ENCODE measurements at regions not wholly inside any gene's neighbourhood (a gene's known extent, or its start where the extent isn't known, plus 50 kb on each side); places are given as distances from the start of the nearest gene placed in this dataset.
"Not testable (repeated sequence)": the region's sequence is repeated elsewhere in the genome, so short reads cannot be mapped to it uniquely, and the experiment has no call there.

- no peak for DNase-seq
Measured at GRCh38 chr9:88596376-88596775, 61.4 kb downstream of the NXNL2 start.

GRCh38 chr9:88604836-88605511, 70.0 kb downstream of the NXNL2 start:
- DNase-seq: no peak

- no peak for DNase-seq
Measured at GRCh38 chr9:88605512-88606362, 70.8 kb downstream of the NXNL2 start.

- no peak for DNase-seq
Measured at GRCh38 chr9:88614359-88614758, 79.4 kb downstream of the NXNL2 start.

- DNase-seq: no peak
Measured at GRCh38 chr9:88623698-88624097, 88.7 kb downstream of the NXNL2 start.

GRCh38 chr9:88628114-88628513, 93.1 kb downstream of the NXNL2 start:
- DNase-seq: no peak

- no peak for DNase-seq
Measured at GRCh38 chr9:88628811-88629210, 93.8 kb downstream of the NXNL2 start.

- DNase-seq: not testable (repeated sequence)
Measured at GRCh38 chr9:88630574-88630973, 95.6 kb downstream of the NXNL2 start.

- no peak for DNase-seq
Measured at GRCh38 chr9:88635151-88635550, 100.2 kb downstream of the NXNL2 start.

- DNase-seq: no peak
Measured at GRCh38 chr9:88641456-88642240, 106.7 kb downstream of the NXNL2 start.

- DNase-seq: no peak
Measured at GRCh38 chr9:88642336-88642735, 107.4 kb downstream of the NXNL2 start.

GRCh38 chr9:88643931-88644330, 109.0 kb downstream of the NXNL2 start:
- no peak for DNase-seq

- no peak for DNase-seq
Measured at GRCh38 chr9:88645172-88645878, 110.3 kb downstream of the NXNL2 start.

GRCh38 chr9:88645879-88646199, 110.9 kb downstream of the NXNL2 start:
- no peak for DNase-seq

GRCh38 chr9:88646539-88647300, 111.7 kb downstream of the NXNL2 start:
- no peak for DNase-seq

- DNase-seq: no peak
Measured at GRCh38 chr9:88651682-88652633, 117.0 kb downstream of the NXNL2 start.

GRCh38 chr9:88652876-88653275, 117.9 kb downstream of the NXNL2 start:
- DNase-seq: no peak

GRCh38 chr9:88653406-88653805, 118.4 kb downstream of the NXNL2 start:
- DNase-seq: no peak

- DNase-seq: no peak
Measured at GRCh38 chr9:88653911-88654310, 118.9 kb downstream of the NXNL2 start.

- no peak for DNase-seq
Measured at GRCh38 chr9:88657893-88658292, 122.9 kb downstream of the NXNL2 start.

GRCh38 chr9:88658311-88658822, 123.4 kb downstream of the NXNL2 start:
- DNase-seq: no peak
